RWPE1 (cell line): ENCODE measurements at regions not wholly inside any gene's neighbourhood (a gene's known extent, or its start where the extent isn't known, plus 50 kb on each side); places are given as distances from the start of the nearest gene placed in this dataset.

Experiments used
- CTCF ChIA-PET: fragments of 350-600 bp; sonication (Branson Sonifier 250); formaldehyde crosslinking; extraction: SDS; loops from one replicate; lab custom pipeline; 2021; lab: Yijun Ruan, JAX
- POLR2A ChIA-PET: fragments of 400-600 bp; formaldehyde crosslinking; extraction: SDS; loops from one replicate; lab custom pipeline; 2020; ENCODE audit warnings: antibody characterized with exemption; ENCODE audit not compliant: low non-redundant PET; lab: Yijun Ruan, JAX
- DNase-seq: peaks from one replicate; pipeline ENCODE4 v3.0.0; 2012; ENCODE audit warnings: low spot score
- H3K27ac ChIP-seq: fragments of 450-650 bp; 2 replicates; pipeline ENCODE4 v1.5.1; 2017
- TF ChIP-seq, protein P1 (sequence below): fragments of 450-650 bp; conservative IDR thresholded peaks from 2 replicates; pipeline ENCODE4 v1.5.1; 2017; ENCODE audit warnings: low read depth, mild to moderate bottlenecking

DNA sequence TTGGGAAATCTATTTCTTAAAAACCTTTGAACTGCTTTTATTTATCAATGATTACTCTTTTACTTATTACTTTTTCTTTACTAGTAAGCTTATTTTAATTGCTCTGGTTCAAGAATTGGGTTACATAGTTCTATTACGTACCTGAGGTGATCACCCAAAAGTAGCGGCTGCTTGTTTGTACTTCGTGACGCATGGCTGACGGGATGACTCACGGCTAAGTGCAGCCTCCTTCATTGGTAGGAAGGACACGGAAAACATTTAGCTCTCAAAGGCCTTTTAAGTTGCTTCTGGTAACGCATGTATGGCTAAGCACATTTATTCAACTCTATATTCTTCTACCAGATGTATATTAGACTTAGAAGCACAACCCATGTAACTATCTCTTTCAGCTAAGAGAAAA lies 285.8 kb upstream of the SP4 start:
- no peak overlapping the region for H3K27ac ChIP-seq
- CTCF ChIA-PET: no interaction called here
- POLR2A ChIA-PET: no interaction called here
- no peak for DNase-seq
- TF ChIP-seq, protein P1, sequence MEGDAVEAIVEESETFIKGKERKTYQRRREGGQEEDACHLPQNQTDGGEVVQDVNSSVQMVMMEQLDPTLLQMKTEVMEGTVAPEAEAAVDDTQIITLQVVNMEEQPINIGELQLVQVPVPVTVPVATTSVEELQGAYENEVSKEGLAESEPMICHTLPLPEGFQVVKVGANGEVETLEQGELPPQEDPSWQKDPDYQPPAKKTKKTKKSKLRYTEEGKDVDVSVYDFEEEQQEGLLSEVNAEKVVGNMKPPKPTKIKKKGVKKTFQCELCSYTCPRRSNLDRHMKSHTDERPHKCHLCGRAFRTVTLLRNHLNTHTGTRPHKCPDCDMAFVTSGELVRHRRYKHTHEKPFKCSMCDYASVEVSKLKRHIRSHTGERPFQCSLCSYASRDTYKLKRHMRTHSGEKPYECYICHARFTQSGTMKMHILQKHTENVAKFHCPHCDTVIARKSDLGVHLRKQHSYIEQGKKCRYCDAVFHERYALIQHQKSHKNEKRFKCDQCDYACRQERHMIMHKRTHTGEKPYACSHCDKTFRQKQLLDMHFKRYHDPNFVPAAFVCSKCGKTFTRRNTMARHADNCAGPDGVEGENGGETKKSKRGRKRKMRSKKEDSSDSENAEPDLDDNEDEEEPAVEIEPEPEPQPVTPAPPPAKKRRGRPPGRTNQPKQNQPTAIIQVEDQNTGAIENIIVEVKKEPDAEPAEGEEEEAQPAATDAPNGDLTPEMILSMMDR: no peak

DNA sequence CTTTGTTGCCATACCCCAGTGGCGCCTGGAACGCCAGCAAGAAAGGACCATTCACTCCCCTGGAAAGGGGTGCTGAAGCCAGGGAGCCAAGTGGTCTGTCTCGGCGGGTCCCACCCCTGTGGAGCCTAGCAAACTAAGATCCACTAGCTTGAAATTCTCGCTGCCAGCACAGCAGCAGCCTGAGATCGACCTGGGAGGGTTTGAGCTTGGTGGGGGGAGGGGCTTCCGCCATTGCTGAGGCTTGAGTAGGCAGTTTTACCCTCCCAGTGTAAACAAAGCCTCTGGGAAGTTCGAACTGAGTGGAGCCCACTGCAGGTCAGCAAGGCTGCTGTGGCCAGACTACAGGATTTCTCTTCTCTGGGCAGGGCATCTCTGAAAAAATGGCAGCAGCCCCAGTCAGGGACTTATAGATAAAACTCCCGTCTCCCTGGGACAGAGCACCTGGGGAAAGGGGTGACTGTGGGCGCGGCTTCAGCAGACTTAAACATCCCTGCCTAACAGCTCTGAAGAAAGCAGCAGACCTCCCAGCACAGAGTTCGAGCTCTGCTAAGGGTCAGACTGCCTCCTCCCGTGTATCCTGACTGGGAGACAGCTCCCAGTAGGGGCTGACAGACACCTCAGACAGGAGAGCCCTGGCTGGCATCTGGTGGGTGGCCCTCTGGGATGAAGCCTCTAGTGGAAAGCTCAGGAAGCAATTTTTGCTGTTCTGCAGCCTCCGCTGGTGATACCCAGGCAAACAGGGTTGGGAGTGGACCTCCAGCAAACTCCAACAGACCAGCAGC lies 281.1 kb upstream of the SP4 start:
- DNase-seq: no peak
- ChIA-PET POLR2A (no interaction called here), CTCF (no interaction called here)
- no peak overlapping the region for H3K27ac ChIP-seq
- TF ChIP-seq, protein P1: no peak

DNA sequence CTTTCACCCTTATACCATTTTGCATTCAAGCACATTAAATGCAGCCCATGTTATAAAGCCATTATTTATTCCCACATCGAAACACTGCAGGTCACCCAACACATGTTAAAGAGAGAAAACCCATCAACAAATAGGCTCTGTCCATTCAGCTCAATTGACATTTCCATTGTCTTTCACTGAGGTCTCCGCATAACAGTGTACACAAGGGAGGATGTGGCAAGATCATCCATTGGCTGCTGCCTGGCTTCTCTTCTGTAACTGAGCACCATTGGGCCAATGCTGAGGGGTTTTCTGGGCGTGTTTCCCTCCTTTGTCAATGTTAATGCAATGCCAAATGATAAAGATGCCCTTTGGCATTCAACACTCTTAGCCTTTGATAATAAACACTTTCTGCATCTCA lies 278.1 kb upstream of the SP4 start:
- H3K27ac ChIP-seq: no peak overlapping the region
- DNase-seq: no peak
- POLR2A ChIA-PET: no interaction called here
- CTCF ChIA-PET: no interaction called here
- TF ChIP-seq, protein P1: no peak

DNA sequence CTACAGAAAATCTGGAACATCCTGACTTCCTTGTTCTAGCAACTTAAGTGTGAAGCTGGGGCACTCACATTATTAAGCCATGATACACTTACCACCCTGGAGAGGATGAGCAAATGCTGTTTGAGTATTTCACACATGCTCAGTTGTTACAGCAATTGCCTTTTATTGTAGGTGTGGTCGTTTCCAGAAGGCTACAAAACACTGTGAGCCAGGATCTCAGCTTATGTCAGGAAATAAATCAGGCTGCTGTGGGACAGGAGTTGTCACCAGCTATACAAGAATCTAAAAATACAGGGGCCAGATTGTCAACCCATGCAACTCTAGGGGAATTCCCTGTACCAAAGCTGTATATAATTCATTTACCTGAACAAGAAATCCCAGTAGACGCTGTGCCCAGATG lies 273.3 kb upstream of the SP4 start:
- POLR2A ChIA-PET: no interaction called here
- TF ChIP-seq, protein P1: no peak

DNA sequence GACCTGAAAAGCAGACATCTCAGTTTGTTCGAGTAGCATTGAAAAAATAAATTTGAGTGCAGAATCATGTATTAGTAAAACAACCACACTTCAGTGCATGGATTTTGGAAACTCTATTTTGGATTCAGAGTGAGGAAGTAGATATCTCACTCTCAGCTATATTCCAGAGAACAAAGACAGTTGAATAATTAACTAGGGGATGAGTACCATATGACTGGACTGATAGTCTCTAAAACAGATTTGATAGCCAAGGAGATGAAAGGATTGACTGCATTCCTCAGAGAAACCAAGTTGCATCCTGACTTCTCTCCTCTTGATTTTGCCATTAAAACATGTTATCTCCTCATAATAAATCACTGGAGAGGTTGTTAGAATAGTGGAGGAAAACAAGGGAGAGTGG lies 268.4 kb upstream of the SP4 start:
- DNase-seq: no peak
- H3K27ac ChIP-seq: no peak overlapping the region
- TF ChIP-seq, protein P1: no peak
- POLR2A ChIA-PET: no interaction called here
- CTCF ChIA-PET: no interaction called here

More for the DNA sequence above, 273.3 kb upstream of the SP4 start:
- no peak overlapping the region for H3K27ac ChIP-seq
- no peak for DNase-seq
- CTCF ChIA-PET: no interaction called here

DNA sequence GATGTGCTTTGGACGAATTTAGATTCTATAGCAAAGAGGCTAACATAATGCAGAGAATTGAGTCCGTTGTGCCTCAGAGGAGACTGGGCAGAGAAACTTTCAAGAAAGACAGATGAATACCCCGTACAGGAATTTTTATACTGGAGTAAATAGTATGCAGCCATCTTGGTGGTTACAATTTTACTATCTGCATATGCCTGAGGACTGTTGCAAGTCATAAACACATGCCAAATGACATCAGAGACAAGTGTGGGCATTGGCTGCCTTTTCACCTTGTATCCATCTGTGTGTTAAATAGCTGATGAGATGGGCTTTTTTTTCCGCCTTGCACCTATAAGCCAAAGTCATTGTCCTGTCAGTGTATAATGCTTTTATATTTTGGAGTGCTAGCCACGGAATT lies 267.5 kb upstream of the SP4 start:
- TF ChIP-seq, protein P1: no peak
- H3K27ac ChIP-seq: no peak overlapping the region
- no peak for DNase-seq
- POLR2A ChIA-PET: no interaction called here
- CTCF ChIA-PET: no interaction called here
